MCF 10A (cell line): ENCODE measurements at regions not wholly inside any gene's neighbourhood (a gene's known extent, or its start where the extent isn't known, plus 50 kb on each side); places are given as distances from the start of the nearest gene placed in this dataset.
A peak's percentile ranks its signal among the peaks of the same experiment; 100 is the strongest.

ENCODE experiments used
- BruUV-seq: library from RNA; stranded (reverse); fragments of 400-500 nt; replicated peaks from 2 replicates; lab custom pipeline; 2021; lab: Mats Ljungman, UMichigan
- CTCF ChIA-PET: fragments of 300-600 bp; sonication (Branson Sonifier 250); formaldehyde crosslinking; extraction: SDS; loops from one replicate; lab custom pipeline; 2021; ENCODE audit warnings: antibody characterized with exemption, inconsistent platforms; lab: Yijun Ruan, JAX
- POLR2A ChIA-PET: fragments of 300-600, 350-650 bp; sonication (Branson Sonifier 250); formaldehyde crosslinking; extraction: SDS; loops from one replicate; lab custom pipeline; 2020; ENCODE audit warnings: antibody characterized with exemption, inconsistent platforms; lab: Yijun Ruan, JAX
- DNase-seq: peaks from one replicate; pipeline ENCODE4 v3.0.0-alpha.2; 2018; ENCODE audit not compliant: unreplicated experiment
- H3K27ac Mint-ChIP-seq: one replicate; pipeline ENCODE4 v1.8.0; 2022; ENCODE audit warnings: mild to moderate bottlenecking, low read depth, mixed read lengths; ENCODE audit not compliant: unreplicated experiment
- H3K27me3 Mint-ChIP-seq: one replicate; pipeline ENCODE4 v1.8.0; 2022; ENCODE audit warnings: mixed read lengths; ENCODE audit not compliant: insufficient read depth, unreplicated experiment
- H3K36me3 Mint-ChIP-seq: one replicate; pipeline ENCODE4 v1.8.0; 2022; ENCODE audit warnings: mild to moderate bottlenecking, moderate library complexity, mixed read lengths; ENCODE audit not compliant: insufficient read depth, unreplicated experiment
- H3K4me1 Mint-ChIP-seq: one replicate; pipeline ENCODE4 v1.8.0; 2022; ENCODE audit warnings: mixed read lengths; ENCODE audit not compliant: insufficient read depth, unreplicated experiment
- H3K4me3 Mint-ChIP-seq: one replicate; pipeline ENCODE4 v1.8.0; 2022; ENCODE audit warnings: mild to moderate bottlenecking, moderate library complexity, mixed read lengths; ENCODE audit not compliant: unreplicated experiment
- H3K9me3 Mint-ChIP-seq: one replicate; pipeline ENCODE4 v1.8.0; 2022; ENCODE audit warnings: mixed read lengths; ENCODE audit not compliant: unreplicated experiment
- CTCF ChIP-seq: fragments of 200-600 bp; IDR thresholded peaks from one replicate; pipeline ENCODE4 v1.8.0; 2022; ENCODE audit warnings: antibody characterized with exemption, mild to moderate bottlenecking; ENCODE audit not compliant: unreplicated experiment
- intact Hi-C: fragments of 100-400 bp; cut with micrococcal nuclease; formaldehyde crosslinking; loops from 2 replicates; pipeline ENCODE4 v1.14.1; 2022

GRCh38 chr7:98729121-98729520, 112.0 kb downstream of the NPTX2 start:
- TF ChIP-seq CTCF = no peak
- CTCF ChIA-PET = interaction anchor here (0.7 to 1.1 kb wide), 3 partner anchors 9 to 301 kb away, joined by 3 to 4 read pairs (median 3); no protein-coding TSS in a partner anchor
- no peak overlapping the region for H3K27ac Mint-ChIP-seq

GRCh38 chr7:98730326-98730725, 113.2 kb downstream of the NPTX2 start:
- no peak for TF ChIP-seq CTCF
- no TSS peak for BruUV-seq
- H3K4me3 Mint-ChIP-seq = no peak overlapping the region
- ChIA-PET CTCF (interaction anchor here (4.6 kb wide), 1 partner anchor 15 kb away, joined by 26 read pairs; no protein-coding TSS in a partner anchor), POLR2A (no interaction called here)
- peaks cover 49% of the 10 kb centered on the region for H3K27me3 Mint-ChIP-seq
- no peaks in the 10 kb centered on the region for H3K36me3 Mint-ChIP-seq
- no peaks in the 10 kb centered on the region for H3K4me1 Mint-ChIP-seq
- no peak for DNase-seq
- intact Hi-C loops = no loop called here
- no peaks in the 10 kb centered on the region for H3K9me3 Mint-ChIP-seq
- no peak overlapping the region for H3K27ac Mint-ChIP-seq

More at GRCh38 chr7:98729121-98729520, 112.0 kb downstream of the NPTX2 start:
- intact Hi-C loops = no loop called here
- DNase-seq = no peak
- Mint-ChIP-seq H3K27me3 (peaks cover 49% of the 10 kb centered on the region), H3K36me3 (no peaks in the 10 kb centered on the region), H3K9me3 (no peaks in the 10 kb centered on the region), H3K4me3 (no peak overlapping the region), H3K4me1 (no peaks in the 10 kb centered on the region)
- no TSS peak for BruUV-seq
- POLR2A ChIA-PET = no interaction called here

GRCh38 chr7:98731651-98732050, 114.6 kb downstream of the NPTX2 start:
- no peaks in the 10 kb centered on the region for H3K4me1 Mint-ChIP-seq
- intact Hi-C loops = no loop called here
- DNase-seq = no peak
- no peak for TF ChIP-seq CTCF
- ChIA-PET POLR2A (no interaction called here), CTCF (interaction anchor here (0.6 to 4.6 kb wide), 4 partner anchors 14 to 299 kb away, joined by 3 to 26 read pairs (median 4); no protein-coding TSS in a partner anchor)
- peaks cover 49% of the 10 kb centered on the region for H3K27me3 Mint-ChIP-seq
- H3K9me3 Mint-ChIP-seq = no peaks in the 10 kb centered on the region
- H3K36me3 Mint-ChIP-seq = no peaks in the 10 kb centered on the region
- no TSS peak for BruUV-seq
- no peak overlapping the region for H3K27ac Mint-ChIP-seq
- H3K4me3 Mint-ChIP-seq = no peak overlapping the region

- Mint-ChIP-seq H3K4me1 (no peaks in the 10 kb centered on the region), H3K36me3 (no peaks in the 10 kb centered on the region), H3K27ac (no peak overlapping the region), H3K27me3 (peaks cover 35% of the 10 kb centered on the region), H3K9me3 (no peaks in the 10 kb centered on the region), H3K4me3 (no peak overlapping the region)
- TF ChIP-seq CTCF = peak; percentile 43
- ChIA-PET CTCF (interaction anchor here (1.1 to 4.6 kb wide), 3 partner anchors 12 to 298 kb away, joined by 4 to 26 read pairs (median 5); no protein-coding TSS in a partner anchor), POLR2A (no interaction called here)
- peak; percentile 61 for DNase-seq
- intact Hi-C loops = no loop called here
- BruUV-seq = no TSS peak
Observed at GRCh38 chr7:98733036-98733435, 116.0 kb downstream of the NPTX2 start.
